Transverse colon (tissue), 4 donors: ENCODE measurements at regions not wholly inside any gene's neighbourhood (a gene's known extent, or its start where the extent isn't known, plus 50 kb on each side); places are given as distances from the start of the nearest gene placed in this dataset.
A peak's percentile ranks its signal among the peaks of the same experiment; 100 is the strongest.

Source experiments
- DNase-seq: peaks from one replicate; pipeline ENCODE4 v3.0.0-alpha.2; 2019
- H3K27ac ChIP-seq, 4 donors: fragments of 200-600 bp; sonication (generic); 2 replicates each; pipeline ENCODE4 v1.5.1; 2016 to 2018; ENCODE audit warnings: inconsistent platforms in 4 of 4
- H3K27me3 ChIP-seq: fragments of 200-600 bp; sonication (generic); 2 replicates; pipeline ENCODE4 v1.5.1; 2017; ENCODE audit warnings: inconsistent platforms
- H3K36me3 ChIP-seq, 4 donors: fragments of 200-600 bp; sonication (generic); 2 replicates each; pipeline ENCODE4 v1.5.1; 2017 to 2019; ENCODE audit warnings: inconsistent platforms in 4 of 4
- H3K4me1 ChIP-seq, 4 donors: fragments of 200-600 bp; sonication (generic); 2 replicates each; pipeline ENCODE4 v1.5.1; 2017 to 2020; ENCODE audit warnings: inconsistent platforms in 4 of 4
- H3K4me3 ChIP-seq, 4 donors: fragments of 200-600 bp; sonication (generic); 1 replicate in 1 of 4; 2 replicates in 3 of 4; pipeline versions ENCODE4 v1.5.1 to v1.6.1; 2017 to 2019; ENCODE audit warnings: inconsistent platforms in 4 of 4
- H3K9me3 ChIP-seq, 2 donors: fragments of 200-600 bp; sonication (generic); 2 replicates each; pipeline ENCODE4 v1.5.1; 2017 to 2019; ENCODE audit warnings: inconsistent platforms in 2 of 2
- CTCF ChIP-seq, 5 experiments: fragments of 200-600 bp in 3 of 5; fragments of 450-650 bp in 2 of 5; sonication (generic) in 3 of 5; IDR thresholded peaks; 1 replicate in 2 of 5; 2 replicates in 3 of 5; pipeline ENCODE4 v1.5.1; 2016 to 2017; ENCODE audit warnings: antibody characterized with exemption in 5 of 5, inconsistent platforms in 3 of 5, mild to moderate bottlenecking in 2 of 5, moderate library complexity in 1 of 5
- EP300 ChIP-seq: sonication (generic); formaldehyde crosslinking; IDR thresholded peaks from one replicate; pipeline ENCODE4 v1.6.1; 2017; ENCODE audit warnings: antibody characterized with exemption, low read depth
- POLR2A ChIP-seq: fragments of 450-650 bp; IDR thresholded peaks from one replicate; pipeline ENCODE4 v1.6.1; 2016; ENCODE audit warnings: antibody characterized with exemption, mild to moderate bottlenecking, moderate library complexity
- POLR2AphosphoS5 ChIP-seq, 3 donors: sonication (generic); formaldehyde crosslinking; IDR thresholded peaks; one replicate each; pipeline ENCODE4 v1.6.1; 2016; ENCODE audit warnings: antibody characterized with exemption in 3 of 3
- WGBS, 2 donors: methylation state at CpG; one replicate each; pipeline ENCODE4 v1.1.5; 2018; ENCODE audit warnings: low coverage in 1 of 2; 5-methylcytosine and 5-hydroxymethylcytosine counted together
- in situ Hi-C, 4 donors: fragments of 200-750 bp; cut with MboI; loops; one replicate each; pipeline versions ENCODE4 v1.15.0 to v1.15.1; 2017; ENCODE audit warnings: low sequenced_read_pairs in 3 of 4, low pct_ligation_motif_present in 1 of 4, low pct_unique_long_range_greater_than_20kb in 1 of 4
- intact Hi-C: fragments of 100-400 bp; cut with DNase I; formaldehyde crosslinking; loops from one replicate; pipeline ENCODE4 v1.15.1; 2023; ENCODE audit warnings: low total_unique reads

- Histone ChIP-seq H3K4me3 (no peak overlapping the region), H3K27ac (no peak overlapping the region), H3K9me3 (no peaks in the 10 kb centered on the region), H3K36me3 (no peaks in the 10 kb centered on the region), H3K4me1 (peaks cover 0 to 8% (median 0%) of the 10 kb centered on the region in 4 donors), H3K27me3 (peaks cover 3% of the 10 kb centered on the region)
- 94 to 100% methylated on average over 1 to 6 of the region's 6 CpGs for WGBS, 2 donors
- no peak for DNase-seq
- intact Hi-C loops: no loop called here
- in situ Hi-C loops: no loop called here
- no peak for TF ChIP-seq POLR2AphosphoS5 (IDR thresholded peaks at IDR 0.05)
- TF ChIP-seq POLR2A: no peak
- no peak for TF ChIP-seq CTCF (IDR thresholded peaks at IDR 0.05)
- TF ChIP-seq EP300: no peak
These were observed 431.9 kb upstream of the RUNX1 start for GRCh38 chr21:35481005-35481404.

DNA sequence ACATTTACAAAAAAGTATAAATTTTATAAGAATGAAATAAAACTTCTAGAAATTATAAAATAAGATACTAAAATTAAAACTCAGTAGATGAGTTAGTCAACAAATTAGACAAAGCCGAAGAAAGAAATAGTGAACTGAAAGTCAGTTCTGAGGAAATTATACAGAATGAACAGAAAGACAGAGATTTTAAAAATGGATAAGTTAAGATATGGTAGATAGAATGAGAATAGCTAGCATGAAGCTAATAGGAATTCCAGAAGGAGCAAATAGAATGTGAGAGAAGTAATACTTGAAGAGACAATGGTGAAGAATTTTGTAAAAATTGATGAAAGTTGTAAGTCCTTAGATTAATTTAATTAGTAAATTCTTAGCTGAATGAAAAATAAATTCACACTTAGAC, 430.4 kb upstream of the RUNX1 start:
- Histone ChIP-seq H3K27me3 (peaks cover 5% of the 10 kb centered on the region), H3K4me3 (no peak overlapping the region), H3K27ac (no peak overlapping the region), H3K36me3 (no peaks in the 10 kb centered on the region), H3K9me3 (no peaks in the 10 kb centered on the region), H3K4me1 (peaks cover 0 to 11% (median 0%) of the 10 kb centered on the region in 4 donors)
- in situ Hi-C loops: no loop called here
- WGBS, 2 donors: 57 to 68% methylated on average over 1 of the region's 1 CpG
- no peak for TF ChIP-seq EP300
- no peak for TF ChIP-seq CTCF (IDR thresholded peaks at IDR 0.05)
- TF ChIP-seq POLR2AphosphoS5 (IDR thresholded peaks at IDR 0.05): no peak
- TF ChIP-seq POLR2A: no peak
- intact Hi-C loops: no loop called here
- DNase-seq: no peak

GRCh38 chr21:35479065-35479448, 430.0 kb upstream of the RUNX1 start:
- intact Hi-C loops (no loop called here), in situ Hi-C loops (no loop called here)
- TF ChIP-seq POLR2A (no peak), EP300 (no peak), CTCF (IDR thresholded peaks at IDR 0.05) (no peak), POLR2AphosphoS5 (IDR thresholded peaks at IDR 0.05) (no peak)
- DNase-seq: no peak
- H3K27ac ChIP-seq: peak overlapping the region; percentile 24 to 68 (median 46)
- peaks cover 5% of the 10 kb centered on the region for H3K27me3 ChIP-seq
- no peak overlapping the region for H3K4me3 ChIP-seq
- no peaks in the 10 kb centered on the region for H3K9me3 ChIP-seq
- peaks cover 0 to 11% (median 0%) of the 10 kb centered on the region in 4 donors for H3K4me1 ChIP-seq
- H3K36me3 ChIP-seq: no peaks in the 10 kb centered on the region

DNA sequence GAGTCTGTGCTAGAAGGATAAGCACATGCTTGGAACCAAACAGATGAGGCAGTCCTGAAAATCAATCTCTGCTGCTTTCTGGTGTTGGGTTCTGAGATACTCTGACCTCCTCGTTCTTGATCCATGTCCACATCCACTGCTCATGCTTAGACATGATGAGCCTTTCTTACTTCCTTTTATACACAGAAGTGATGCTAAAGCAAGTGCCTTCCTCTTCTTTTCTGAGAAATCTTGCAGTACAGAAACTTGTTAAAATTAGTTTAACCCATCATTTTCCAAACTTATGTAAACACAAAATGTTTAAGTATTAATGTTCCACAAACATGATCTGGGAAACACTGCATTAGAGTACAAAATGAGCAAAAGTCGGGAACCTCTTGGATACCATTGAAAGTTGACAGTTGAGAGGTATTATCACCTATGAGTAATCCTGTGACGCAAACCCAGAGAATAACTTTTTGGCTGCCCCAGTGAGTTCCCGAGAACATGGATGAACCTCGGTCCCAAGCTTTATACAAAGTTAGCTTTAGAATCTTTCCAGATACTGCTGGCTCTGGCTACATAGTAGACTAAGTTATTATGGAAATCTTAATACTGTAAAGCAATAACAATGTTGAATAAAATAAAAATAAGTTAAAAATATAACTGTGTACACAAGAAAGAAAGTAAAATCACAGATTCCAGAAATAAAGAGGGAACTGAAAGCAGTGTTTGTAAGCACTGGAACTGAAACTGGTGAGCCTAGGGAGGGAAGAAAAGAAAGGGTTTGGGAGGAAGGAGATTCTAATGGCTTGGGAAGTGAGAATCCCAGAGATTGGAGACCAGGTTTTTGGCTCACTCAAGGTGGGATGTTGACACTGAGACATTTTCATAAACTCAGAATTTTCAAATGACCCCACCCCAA, 429.3 kb upstream of the RUNX1 start:
- intact Hi-C loops (no loop called here), in situ Hi-C loops (no loop called here)
- Histone ChIP-seq H3K4me3 (no peak overlapping the region), H3K4me1 (peaks cover 0 to 11% (median 0%) of the 10 kb centered on the region in 4 donors), H3K27ac (peak overlapping the region; percentile 24 to 68 (median 46)), H3K36me3 (no peaks in the 10 kb centered on the region), H3K9me3 (no peaks in the 10 kb centered on the region), H3K27me3 (peaks cover 5% of the 10 kb centered on the region)
- WGBS, 2 donors: 58 to 80% methylated on average over 5 of the region's 5 CpGs
- TF ChIP-seq EP300 (no peak), POLR2AphosphoS5 (IDR thresholded peaks at IDR 0.05) (no peak), CTCF (IDR thresholded peaks at IDR 0.05) (no peak), POLR2A (no peak)
- no peak for DNase-seq
